ENCODE measurements at regions not wholly inside any gene's neighbourhood (a gene's known extent, or its start where the extent isn't known, plus 50 kb on each side); places are given as distances from the start of the nearest gene placed in this dataset.

DNA sequence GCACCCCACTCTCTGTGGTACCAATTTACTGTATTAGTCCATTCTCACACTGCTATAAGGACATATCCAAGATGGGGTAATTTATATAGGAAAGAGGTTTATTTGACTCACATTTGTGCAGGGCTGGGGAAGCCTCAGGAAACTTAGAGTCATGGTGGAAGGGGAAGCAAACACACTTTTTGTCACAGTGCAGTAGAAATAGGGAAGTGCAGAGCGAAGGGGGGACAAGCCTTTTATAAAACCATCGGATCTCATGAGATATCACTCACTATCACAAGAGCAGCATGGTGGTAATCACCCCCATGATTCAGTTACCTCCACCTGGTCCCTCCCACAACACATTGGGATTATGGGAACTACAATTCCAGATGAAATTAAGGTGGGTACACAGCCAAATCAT lies 766.9 kb upstream of the PCDH10 start:
- intact Hi-C loops (cut with DNase I; ENCODE audit: low total_unique reads), result no loop called here
- Histone ChIP-seq H3K4me1 (no peaks in the 10 kb centered on the region), H3K27me3 (replicated peaks in 1 of 7) (no peaks in the 10 kb centered on the region), H3K9me3 (peaks cover 0 to 8% (median 0%) of the 10 kb centered on the region in 8 donors), H3K4me3 (no peak overlapping the region), H3K27ac (no peak overlapping the region), H3K36me3 (no peaks in the 10 kb centered on the region)
- DNase-seq, result no peak
- TF ChIP-seq POLR2A (IDR thresholded peaks at IDR 0.05), result no peak
- TF ChIP-seq, protein P1, sequence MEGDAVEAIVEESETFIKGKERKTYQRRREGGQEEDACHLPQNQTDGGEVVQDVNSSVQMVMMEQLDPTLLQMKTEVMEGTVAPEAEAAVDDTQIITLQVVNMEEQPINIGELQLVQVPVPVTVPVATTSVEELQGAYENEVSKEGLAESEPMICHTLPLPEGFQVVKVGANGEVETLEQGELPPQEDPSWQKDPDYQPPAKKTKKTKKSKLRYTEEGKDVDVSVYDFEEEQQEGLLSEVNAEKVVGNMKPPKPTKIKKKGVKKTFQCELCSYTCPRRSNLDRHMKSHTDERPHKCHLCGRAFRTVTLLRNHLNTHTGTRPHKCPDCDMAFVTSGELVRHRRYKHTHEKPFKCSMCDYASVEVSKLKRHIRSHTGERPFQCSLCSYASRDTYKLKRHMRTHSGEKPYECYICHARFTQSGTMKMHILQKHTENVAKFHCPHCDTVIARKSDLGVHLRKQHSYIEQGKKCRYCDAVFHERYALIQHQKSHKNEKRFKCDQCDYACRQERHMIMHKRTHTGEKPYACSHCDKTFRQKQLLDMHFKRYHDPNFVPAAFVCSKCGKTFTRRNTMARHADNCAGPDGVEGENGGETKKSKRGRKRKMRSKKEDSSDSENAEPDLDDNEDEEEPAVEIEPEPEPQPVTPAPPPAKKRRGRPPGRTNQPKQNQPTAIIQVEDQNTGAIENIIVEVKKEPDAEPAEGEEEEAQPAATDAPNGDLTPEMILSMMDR (IDR thresholded peaks at IDR 0.05 in 8 of 11, conservative IDR thresholded peaks at IDR 0.05 in 3 of 11), result no peak
- TF ChIP-seq POLR2AphosphoS5 (IDR thresholded peaks at IDR 0.05), result no peak
- WGBS, 5 donors, result 54 to 79% (median 64%) methylated on average over 2 of the region's 2 CpGs

DNA sequence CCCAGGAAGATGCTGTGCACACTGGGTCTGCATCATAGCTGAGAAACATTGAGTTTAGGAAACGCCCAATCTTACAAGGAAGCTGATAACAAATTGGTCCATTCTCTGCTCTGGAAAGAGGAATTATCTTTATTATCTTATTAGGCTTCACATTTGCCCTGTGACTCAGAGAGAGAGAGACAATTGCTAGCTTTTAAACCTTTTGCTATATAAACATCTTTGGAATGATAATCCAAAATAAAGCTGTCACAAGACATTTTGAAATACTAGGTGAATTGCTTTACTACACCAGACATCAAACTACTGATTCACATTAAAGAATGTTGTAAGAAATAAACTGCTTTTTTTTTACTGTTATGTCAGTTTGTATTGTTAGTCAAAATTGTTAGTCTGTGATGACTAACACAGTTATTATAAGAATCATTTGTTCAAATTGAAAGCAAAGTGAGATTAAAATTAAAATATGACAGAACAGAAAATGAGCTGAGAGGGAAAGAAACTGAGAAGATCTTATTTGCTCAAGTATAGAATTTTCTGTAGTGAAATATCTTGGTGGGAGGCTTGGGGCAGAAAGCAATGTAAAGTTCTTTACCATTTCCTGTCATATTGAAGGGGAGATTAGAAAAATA lies 765.4 kb upstream of the PCDH10 start:
- H3K9me3 ChIP-seq, result peaks cover 0 to 8% (median 0%) of the 10 kb centered on the region in 8 donors
- H3K4me1 ChIP-seq, result no peaks in the 10 kb centered on the region
- TF ChIP-seq POLR2AphosphoS5 (IDR thresholded peaks at IDR 0.05) (no peak), POLR2A (IDR thresholded peaks at IDR 0.05) (no peak)
- TF ChIP-seq, protein P1 (IDR thresholded peaks at IDR 0.05 in 8 of 11, conservative IDR thresholded peaks at IDR 0.05 in 3 of 11), result no peak
- H3K27ac ChIP-seq, result no peak overlapping the region
- no peaks in the 10 kb centered on the region for H3K27me3 ChIP-seq (replicated peaks in 1 of 7)
- WGBS, 5 donors, result 43 to 74% (median 57%) methylated on average over 1 of the region's 1 CpG
- no peak overlapping the region for H3K4me3 ChIP-seq
- no peaks in the 10 kb centered on the region for H3K36me3 ChIP-seq
- intact Hi-C loops (cut with DNase I; ENCODE audit: low total_unique reads), result no loop called here
- no peak for DNase-seq

DNA sequence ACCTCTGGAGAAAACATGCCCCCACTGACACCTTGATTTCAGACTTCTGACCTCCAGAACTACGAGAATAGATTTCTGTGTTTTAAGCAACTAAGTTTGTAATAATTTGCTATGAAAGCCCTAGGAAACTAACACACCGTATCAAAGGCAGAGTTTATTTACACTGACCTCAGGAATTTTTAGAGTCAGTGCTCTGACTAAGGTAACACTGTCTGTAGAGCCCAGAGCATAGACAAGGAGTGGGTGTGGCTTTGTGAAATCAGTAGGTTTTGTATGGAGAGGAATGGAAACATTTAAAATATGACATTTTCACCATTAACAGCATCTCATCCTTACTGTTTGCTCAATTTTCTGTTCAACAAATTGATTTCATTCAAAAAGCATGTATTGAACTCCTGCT lies 764.4 kb upstream of the PCDH10 start:
- Histone ChIP-seq H3K27me3 (replicated peaks in 1 of 7) (no peaks in the 10 kb centered on the region), H3K27ac (no peak overlapping the region), H3K4me1 (no peaks in the 10 kb centered on the region), H3K9me3 (peaks cover 0 to 8% (median under 1%) of the 10 kb centered on the region in 8 donors), H3K36me3 (no peaks in the 10 kb centered on the region), H3K4me3 (no peak overlapping the region)
- no peak for TF ChIP-seq POLR2A (IDR thresholded peaks at IDR 0.05)
- TF ChIP-seq, protein P1 (IDR thresholded peaks at IDR 0.05 in 8 of 11, conservative IDR thresholded peaks at IDR 0.05 in 3 of 11), result no peak
- no peak for TF ChIP-seq POLR2AphosphoS5 (IDR thresholded peaks at IDR 0.05)
- intact Hi-C loops (cut with DNase I; ENCODE audit: low total_unique reads), result no loop called here
- WGBS, 5 donors, result 65 to 93% (median 80%) methylated on average over 2 of the region's 2 CpGs
- no peak for DNase-seq

DNA sequence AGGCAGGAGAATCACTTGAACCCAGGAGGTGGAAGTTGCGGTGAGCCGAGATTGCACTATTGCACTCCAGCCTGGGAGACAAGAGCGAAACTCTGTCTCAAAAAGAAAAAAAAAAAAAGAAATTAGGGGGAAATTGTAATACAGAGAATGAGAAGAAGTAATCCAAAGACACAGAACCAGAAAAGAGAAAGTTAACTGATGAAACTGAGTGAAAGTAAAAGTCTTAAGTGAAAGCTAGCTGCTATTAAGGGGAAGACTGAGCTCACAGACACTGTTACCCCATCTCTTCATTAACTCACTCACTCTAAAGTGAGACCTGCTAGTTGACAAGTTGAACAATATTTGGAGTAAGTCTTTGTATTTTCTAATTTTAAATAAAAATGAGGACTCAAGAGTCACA lies 763.0 kb upstream of the PCDH10 start:
- DNase-seq, result no peak
- no peaks in the 10 kb centered on the region for H3K27me3 ChIP-seq (replicated peaks in 1 of 7)
- H3K36me3 ChIP-seq, result no peaks in the 10 kb centered on the region
- no peak overlapping the region for H3K27ac ChIP-seq
- intact Hi-C loops (cut with DNase I; ENCODE audit: low total_unique reads), result no loop called here
- no peaks in the 10 kb centered on the region for H3K4me1 ChIP-seq
- peaks cover 0 to 11% (median 2%) of the 10 kb centered on the region in 8 donors for H3K9me3 ChIP-seq
- no peak for TF ChIP-seq POLR2A (IDR thresholded peaks at IDR 0.05)
- TF ChIP-seq, protein P1 (IDR thresholded peaks at IDR 0.05 in 8 of 11, conservative IDR thresholded peaks at IDR 0.05 in 3 of 11), result no peak
- no peak for TF ChIP-seq POLR2AphosphoS5 (IDR thresholded peaks at IDR 0.05)
- 85 to 98% (median 89%) methylated on average over 3 of the region's 3 CpGs for WGBS, 5 donors
- no peak overlapping the region for H3K4me3 ChIP-seq

Measured in spleen (tissue), 11 donors.